Mesendoderm (in vitro differentiated cells): ENCODE measurements at regions not wholly inside any gene's neighbourhood (a gene's known extent, or its start where the extent isn't known, plus 50 kb on each side); places are given as distances from the start of the nearest gene placed in this dataset.
"Not testable (repeated sequence)": the region's sequence is repeated elsewhere in the genome, so short reads cannot be mapped to it uniquely, and the experiment has no call there.

Experiments
- DNase-seq: peaks from one replicate; pipeline ENCODE4 v3.0.0; 2013
- H2AK5ac ChIP-seq: 2 replicates; pipeline ENCODE4 v1.6.1; 2013; ENCODE audit warnings: low read length, inconsistent platforms
- H2BK120ac ChIP-seq: 2 replicates; pipeline ENCODE4 v1.6.1; 2013; ENCODE audit warnings: low read depth, mild to moderate bottlenecking, low read length, moderate library complexity, mixed read lengths
- H2BK15ac ChIP-seq: replicated peaks from 2 replicates; pipeline ENCODE4 v1.6.1; 2013; ENCODE audit warnings: low read depth, mild to moderate bottlenecking, moderate library complexity
- H2BK5ac ChIP-seq: 2 replicates; pipeline ENCODE4 v1.6.1; 2013; ENCODE audit warnings: low read length, inconsistent platforms
- H3K18ac ChIP-seq: 2 replicates; pipeline ENCODE4 v1.6.1; 2013; ENCODE audit warnings: mild to moderate bottlenecking, low read length, mixed read lengths
- H3K23ac ChIP-seq: one replicate; pipeline ENCODE4 v1.6.1; 2013; ENCODE audit warnings: low read length
- H3K27ac ChIP-seq: 2 replicates; pipeline ENCODE4 v1.5.1; 2013; ENCODE audit warnings: low read depth, mild to moderate bottlenecking, inconsistent platforms, low read length, moderate library complexity
- H3K27me3 ChIP-seq: 2 replicates; pipeline ENCODE4 v1.6.1; 2013; ENCODE audit warnings: low read length, control low read depth, mild to moderate bottlenecking, inconsistent platforms; ENCODE audit not compliant: insufficient read depth, poor library complexity
- H3K36me3 ChIP-seq: 2 replicates; pipeline ENCODE4 v1.6.1; 2013; ENCODE audit warnings: low read length, inconsistent platforms; ENCODE audit not compliant: control insufficient read depth, insufficient read depth
- H3K4ac ChIP-seq: one replicate; pipeline ENCODE4 v1.6.1; 2013; ENCODE audit warnings: low read depth, mild to moderate bottlenecking, low read length, moderate library complexity
- H3K4me1 ChIP-seq: 2 replicates; pipeline ENCODE4 v1.6.1; 2013; ENCODE audit warnings: low read depth, low read length, inconsistent platforms; ENCODE audit not compliant: control insufficient read depth
- H3K4me2 ChIP-seq: 2 replicates; pipeline ENCODE4 v1.6.1; 2013; ENCODE audit warnings: low read length
- H3K4me3 ChIP-seq: 2 replicates; pipeline ENCODE4 v1.5.1; 2013; ENCODE audit warnings: mild to moderate bottlenecking, low read length
- H3K56ac ChIP-seq: one replicate; pipeline ENCODE4 v1.6.1; 2013; ENCODE audit warnings: low read length
- H3K79me1 ChIP-seq: 2 replicates; pipeline ENCODE4 v1.6.1; 2013; ENCODE audit warnings: low read length, inconsistent platforms
- H3K79me2 ChIP-seq: 2 replicates; pipeline ENCODE4 v1.6.1; 2013; ENCODE audit warnings: mild to moderate bottlenecking, low read length; ENCODE audit not compliant: control insufficient read depth, insufficient read depth
- H3K9ac ChIP-seq: 2 replicates; pipeline ENCODE4 v1.6.1; 2013; ENCODE audit warnings: low read length, inconsistent platforms
- H4K5ac ChIP-seq: one replicate; pipeline ENCODE4 v1.6.1; 2013; ENCODE audit warnings: low read length
- H4K8ac ChIP-seq: one replicate; pipeline ENCODE4 v1.6.1; 2013; ENCODE audit warnings: low read depth, mild to moderate bottlenecking, control low read depth, low read length, moderate library complexity
- WGBS: extraction: QIAGEN DNeasy Blood & Tissue Kit; methylation state at CpG from one replicate; pipeline ENCODE4 v1.1.7; 2013; ENCODE audit warnings: low lambda C conversion rate, missing lambda C conversion rate; ENCODE audit not compliant: insufficient coverage; ENCODE audit errors: extremely low coverage; 5-methylcytosine and 5-hydroxymethylcytosine counted together

- not testable (repeated sequence) for DNase-seq, H4K5ac ChIP-seq, H3K36me3 ChIP-seq, H3K56ac ChIP-seq, H2AK5ac ChIP-seq, H2BK5ac ChIP-seq, H3K4me3 ChIP-seq, H3K9ac ChIP-seq, H2BK120ac ChIP-seq, H3K27ac ChIP-seq, H3K79me1 ChIP-seq, H3K4me1 ChIP-seq, H4K8ac ChIP-seq, H3K27me3 ChIP-seq, H3K4ac ChIP-seq, H3K23ac ChIP-seq, H2BK15ac ChIP-seq, H3K18ac ChIP-seq, H3K4me2 ChIP-seq, H3K79me2 ChIP-seq
- no CpG with 5 or more reads among the region's 4 CpGs for WGBS
Measured at GRCh38 chr7:150169943-150170490, 153.1 kb upstream of the LRRC61 start.

- H3K27me3 ChIP-seq, H3K4me2 ChIP-seq, H3K27ac ChIP-seq, H2BK120ac ChIP-seq, H2AK5ac ChIP-seq, H3K4ac ChIP-seq, H4K5ac ChIP-seq, H3K36me3 ChIP-seq, H3K23ac ChIP-seq, H3K4me1 ChIP-seq, H3K56ac ChIP-seq, H3K4me3 ChIP-seq, H3K9ac ChIP-seq, H2BK5ac ChIP-seq, H3K79me1 ChIP-seq, H2BK15ac ChIP-seq, H3K79me2 ChIP-seq, H3K18ac ChIP-seq, H4K8ac ChIP-seq, DNase-seq: not testable (repeated sequence)
- WGBS = no CpG with 5 or more reads among the region's 1 CpG
Measured at GRCh38 chr7:150183602-150184001, 139.6 kb upstream of the LRRC61 start.

- not testable (repeated sequence) for H3K27me3 ChIP-seq, H3K18ac ChIP-seq, H3K56ac ChIP-seq, H3K4me2 ChIP-seq, H4K5ac ChIP-seq, H4K8ac ChIP-seq, H2BK5ac ChIP-seq, H2BK120ac ChIP-seq, H3K36me3 ChIP-seq, H3K79me2 ChIP-seq, H3K4me3 ChIP-seq, H2BK15ac ChIP-seq, H3K27ac ChIP-seq, H3K79me1 ChIP-seq, H3K9ac ChIP-seq, H3K4ac ChIP-seq, H2AK5ac ChIP-seq, DNase-seq, H3K4me1 ChIP-seq, H3K23ac ChIP-seq
- no CpG with 5 or more reads among the region's 1 CpG for WGBS
Measured at GRCh38 chr7:150189963-150190362, 133.2 kb upstream of the LRRC61 start.

GRCh38 chr7:150192541-150192940 lies 130.6 kb upstream of the LRRC61 start:
- not testable (repeated sequence) for H2BK120ac ChIP-seq, H3K23ac ChIP-seq, H3K79me1 ChIP-seq, H4K5ac ChIP-seq, H2AK5ac ChIP-seq, H3K79me2 ChIP-seq, H3K9ac ChIP-seq, H3K56ac ChIP-seq, H4K8ac ChIP-seq, H3K18ac ChIP-seq, H2BK5ac ChIP-seq, H3K27ac ChIP-seq, H3K27me3 ChIP-seq, H3K36me3 ChIP-seq, DNase-seq, H2BK15ac ChIP-seq, H3K4me3 ChIP-seq, H3K4me2 ChIP-seq, H3K4me1 ChIP-seq, H3K4ac ChIP-seq
- no CpG with 5 or more reads among the region's 4 CpGs for WGBS

- not testable (repeated sequence) for DNase-seq, H3K4me2 ChIP-seq, H2BK5ac ChIP-seq, H3K4ac ChIP-seq, H3K18ac ChIP-seq, H3K23ac ChIP-seq, H3K9ac ChIP-seq, H3K27me3 ChIP-seq, H2BK120ac ChIP-seq, H3K79me1 ChIP-seq, H3K79me2 ChIP-seq, H4K5ac ChIP-seq, H4K8ac ChIP-seq, H3K4me3 ChIP-seq, H3K36me3 ChIP-seq, H2AK5ac ChIP-seq, H3K27ac ChIP-seq, H3K4me1 ChIP-seq, H3K56ac ChIP-seq, H2BK15ac ChIP-seq
- no CpG with 5 or more reads among the region's 3 CpGs for WGBS
Measured at GRCh38 chr7:150193866-150194265, 129.3 kb upstream of the LRRC61 start.
